ENCODE measurements at regions not wholly inside any gene's neighbourhood (a gene's known extent, or its start where the extent isn't known, plus 50 kb on each side); places are given as distances from the start of the nearest gene placed in this dataset. TPM values are rescaled to one million over a fixed set of nuclear protein-coding genes. Genes with fewer than 3 reads are reported as not detected.

DNA sequence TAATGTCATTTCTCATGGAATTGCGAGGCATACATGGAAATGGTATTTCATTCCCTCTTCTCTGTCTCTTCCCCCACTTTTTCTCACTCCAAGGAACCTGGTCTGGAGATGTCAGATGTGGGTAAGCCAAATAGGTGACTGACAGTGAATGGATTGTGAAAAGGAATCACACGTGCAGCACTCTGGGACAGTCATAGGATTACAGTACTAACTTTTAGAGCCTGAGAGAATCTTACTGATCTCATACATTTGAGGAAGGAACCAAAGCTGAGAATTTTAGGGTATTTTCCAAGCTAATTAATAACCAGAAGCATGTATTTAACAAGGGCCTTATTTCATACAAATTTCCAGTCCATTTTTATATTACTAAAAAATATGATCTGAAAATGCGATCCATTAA is 58.1 kb upstream of the ERBB4 start:
- Mint-ChIP-seq H3K4me1 (no peaks in the 10 kb centered on the region), H3K27me3 (peaks cover 0 to 3% (median 0%) of the 10 kb centered on the region in 5 donors), H3K4me3 (no peak overlapping the region), H3K27ac (no peak overlapping the region), H3K9me3 (no peaks in the 10 kb centered on the region), H3K36me3 (no peaks in the 10 kb centered on the region)
- no peak for ATAC-seq
- POLR2A ChIA-PET: no interaction called here
- no peak for DNase-seq

GRCh38 chr2:212596276-212596675 is 57.7 kb upstream of the ERBB4 start:
- no peak overlapping the region for H3K27ac Mint-ChIP-seq
- peaks cover 0 to 3% (median under 1%) of the 10 kb centered on the region in 5 donors for H3K27me3 Mint-ChIP-seq
- no peak overlapping the region for H3K4me3 Mint-ChIP-seq
- no peaks in the 10 kb centered on the region for H3K4me1 Mint-ChIP-seq
- DNase-seq (no peak), ATAC-seq (no peak)
- H3K36me3 Mint-ChIP-seq: no peaks in the 10 kb centered on the region
- POLR2A ChIA-PET: no interaction called here
- H3K9me3 Mint-ChIP-seq: no peaks in the 10 kb centered on the region

DNA sequence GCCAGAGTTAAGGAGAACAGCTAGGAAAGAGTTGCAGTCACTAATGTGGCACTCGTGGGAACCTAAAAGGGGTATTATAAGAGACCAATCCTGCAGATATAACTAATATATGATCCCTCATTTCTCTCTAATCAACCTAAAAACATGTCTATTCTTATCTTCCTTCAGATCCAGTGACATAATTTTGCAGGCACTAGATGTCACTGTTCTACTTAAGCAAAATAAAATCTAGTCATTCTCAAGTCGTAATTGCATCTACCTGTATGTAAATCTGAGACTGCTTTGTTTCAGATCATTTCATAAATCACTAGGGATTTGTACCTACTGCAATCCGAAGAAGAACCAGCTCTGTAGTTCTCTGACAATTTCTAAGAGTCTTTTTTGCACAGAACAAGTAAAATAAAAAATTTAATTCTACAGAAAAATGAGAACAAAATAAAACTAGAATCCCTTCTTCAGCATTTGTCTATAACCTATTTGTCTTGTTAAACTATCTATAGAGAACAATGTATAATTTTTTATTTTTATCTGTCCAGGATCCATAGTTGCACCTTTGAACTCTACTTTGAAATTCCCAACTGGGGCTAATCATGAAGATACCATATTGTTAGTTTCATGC is 56.5 kb upstream of the ERBB4 start:
- ATAC-seq: no peak
- Mint-ChIP-seq H3K36me3 (no peaks in the 10 kb centered on the region), H3K27me3 (peaks cover 0 to 12% (median 3%) of the 10 kb centered on the region in 5 donors), H3K4me1 (no peaks in the 10 kb centered on the region), H3K27ac (no peak overlapping the region), H3K4me3 (no peak overlapping the region), H3K9me3 (no peaks in the 10 kb centered on the region)
- DNase-seq: no peak
- POLR2A ChIA-PET: no interaction called here

DNA sequence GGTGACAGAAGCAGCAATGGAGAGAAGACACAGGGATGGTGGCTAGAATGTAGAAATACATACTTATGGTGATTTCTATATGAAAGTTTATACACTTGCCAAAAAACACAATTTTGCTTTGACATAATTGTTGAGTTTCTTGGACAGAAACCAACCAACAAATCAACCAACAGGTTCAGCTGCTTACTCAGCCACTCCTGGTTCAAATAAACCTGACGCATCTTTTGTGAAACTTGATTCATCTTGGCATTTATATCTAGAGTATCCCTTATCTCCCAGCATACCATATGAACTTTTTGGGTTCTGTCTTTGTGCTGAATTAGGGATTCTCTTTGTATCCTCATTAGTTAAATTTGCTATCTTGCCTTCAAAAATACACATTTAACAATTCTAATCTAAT is 54.1 kb upstream of the ERBB4 start:
- Mint-ChIP-seq H3K27ac (no peak overlapping the region), H3K27me3 (peaks cover 0 to 24% (median 4%) of the 10 kb centered on the region in 5 donors), H3K36me3 (no peaks in the 10 kb centered on the region)

More for the DNA sequence above, 54.1 kb upstream of the ERBB4 start:
- POLR2A ChIA-PET: no interaction called here
- no peak for ATAC-seq
- Mint-ChIP-seq H3K4me1 (no peaks in the 10 kb centered on the region), H3K9me3 (no peaks in the 10 kb centered on the region), H3K4me3 (no peak overlapping the region)
- DNase-seq: no peak

Small RNA genes in the stretch of these regions (microRNA-seq; reads per million reads assigned to microRNA genes)
- gene MIR4776-1 (ENCODE audit: borderline microRNAs expressed) (not detected), gene MIR4776-2 (ENCODE audit: borderline microRNAs expressed) (not detected)
